ENCODE measurements at regions not wholly inside any gene's neighbourhood (a gene's known extent, or its start where the extent isn't known, plus 50 kb on each side); places are given as distances from the start of the nearest gene placed in this dataset.

- H4K20me1 ChIP-seq (ENCODE audit: low read depth): no peaks in the 10 kb centered on the region
- no peaks in the 10 kb centered on the region for H3K4me1 ChIP-seq
- peaks cover 5% of the 10 kb centered on the region for H3K9me3 Mint-ChIP-seq
- H3K36me3 Mint-ChIP-seq: no peaks in the 10 kb centered on the region
- H3K4me1 Mint-ChIP-seq: no peaks in the 10 kb centered on the region
- H3K4me3 Mint-ChIP-seq: no peak overlapping the region
- peaks cover 2% of the 10 kb centered on the region for H3K27me3 Mint-ChIP-seq (ENCODE audit: insufficient read depth, low read depth)
- no peaks in the 10 kb centered on the region for H3F3A ChIP-seq (ENCODE audit: low read depth)
- no peak for TF ChIP-seq EZH2phosphoT487 (IDR thresholded peaks at IDR 0.05)
- no peak for TF ChIP-seq EZH2 (IDR thresholded peaks at IDR 0.05)
- H3K79me2 ChIP-seq (ENCODE audit: low read depth): no peaks in the 10 kb centered on the region
- H3K27me3 ChIP-seq: no peaks in the 10 kb centered on the region
- no peak overlapping the region for H2AFZ ChIP-seq (replicated peaks)
- no peak for DNase-seq (ENCODE audit: low spot score)
- no peak overlapping the region for H3K4me2 ChIP-seq
- no peak overlapping the region for H3K9ac ChIP-seq
- H3K9me3 ChIP-seq (ENCODE audit: low read depth): peaks cover 5% of the 10 kb centered on the region
- H3K27ac Mint-ChIP-seq: no peak overlapping the region
- H3K36me3 ChIP-seq: no peaks in the 10 kb centered on the region
- H3K27ac ChIP-seq: no peak overlapping the region
- H3K4me3 ChIP-seq: no peak overlapping the region
These were observed 121.6 kb downstream of the ALOX5 start for GRCh38 chr10:45495438-45496152.

Measured in neural progenitor cell (in vitro differentiated cells).